CD8-positive, alpha-beta memory T cell (primary cell): ENCODE measurements at regions not wholly inside any gene's neighbourhood (a gene's known extent, or its start where the extent isn't known, plus 50 kb on each side); places are given as distances from the start of the nearest gene placed in this dataset.

Experiments
- CTCF ChIA-PET: fragments of 350-600 bp; sonication (Branson Sonifier 250); formaldehyde crosslinking; loops from one replicate; lab custom pipeline; 2021; ENCODE audit warnings: antibody characterized with exemption; lab: Charles Lee
- POLR2A ChIA-PET: fragments of 350-600 bp; sonication (Branson Sonifier 250); formaldehyde crosslinking; loops from one replicate; lab custom pipeline; 2021; ENCODE audit warnings: antibody characterized with exemption; lab: Charles Lee
- DNase-seq, 5 donors: peaks; one replicate each; pipeline versions ENCODE4 v3.0.0 to v3.0.0-alpha.2; 2020 to 2022; ENCODE audit warnings: mixed read lengths in 1 of 5
- H3K27ac ChIP-seq: one replicate; pipeline ENCODE4 v1.7.0; 2013; ENCODE audit warnings: low read depth, mild to moderate bottlenecking, low read length, moderate library complexity
- H3K27me3 ChIP-seq: 2 replicates; pipeline ENCODE4 v1.7.0; 2013; ENCODE audit warnings: low read length, mild to moderate bottlenecking; ENCODE audit not compliant: insufficient read depth, poor library complexity, severe bottlenecking
- H3K36me3 ChIP-seq: 2 replicates; pipeline ENCODE4 v1.7.0; 2013; ENCODE audit warnings: mild to moderate bottlenecking, low read length, moderate library complexity; ENCODE audit not compliant: insufficient read depth
- H3K4me1 ChIP-seq: 2 replicates; pipeline ENCODE4 v1.7.0; 2013; ENCODE audit warnings: mild to moderate bottlenecking, low read length, moderate library complexity; ENCODE audit not compliant: insufficient read depth
- H3K4me3 ChIP-seq: 2 replicates; pipeline ENCODE4 v1.7.0; 2013; ENCODE audit warnings: mild to moderate bottlenecking, low read length
- H3K9me3 ChIP-seq: 2 replicates; pipeline ENCODE4 v1.7.0; 2013; ENCODE audit warnings: mild to moderate bottlenecking, low read length
- H3K27ac Mint-ChIP-seq, 8 donors: one replicate each; pipeline ENCODE4 v1.8.0; 2020 to 2021; ENCODE audit warnings: mixed read lengths in 8 of 8, mild to moderate bottlenecking in 6 of 8, inconsistent platforms in 3 of 8, moderate library complexity in 3 of 8
- H3K27me3 Mint-ChIP-seq, 2 donors: one replicate each; pipeline ENCODE4 v1.8.0; 2020 to 2021; ENCODE audit warnings: mixed read lengths in 2 of 2, mild to moderate bottlenecking in 1 of 2, moderate library complexity in 1 of 2
- H3K36me3 Mint-ChIP-seq, 3 donors: one replicate each; pipeline ENCODE4 v1.8.0; 2020 to 2021; ENCODE audit warnings: mixed read lengths in 3 of 3, inconsistent platforms in 1 of 3, mild to moderate bottlenecking in 1 of 3
- H3K4me1 Mint-ChIP-seq, 3 donors: one replicate each; pipeline ENCODE4 v1.8.0; 2020 to 2021; ENCODE audit warnings: mixed read lengths in 3 of 3, inconsistent platforms in 1 of 3, mild to moderate bottlenecking in 1 of 3
- H3K4me3 Mint-ChIP-seq, 7 donors: one replicate each; pipeline ENCODE4 v1.8.0; 2020 to 2021; ENCODE audit warnings: mixed read lengths in 7 of 7, mild to moderate bottlenecking in 6 of 7, moderate library complexity in 4 of 7, inconsistent platforms in 2 of 7
- H3K9me3 Mint-ChIP-seq, 5 donors: one replicate each; pipeline ENCODE4 v1.8.0; 2020 to 2022; ENCODE audit warnings: mixed read lengths in 5 of 5, mild to moderate bottlenecking in 3 of 5, moderate library complexity in 2 of 5, inconsistent platforms in 1 of 5

DNA sequence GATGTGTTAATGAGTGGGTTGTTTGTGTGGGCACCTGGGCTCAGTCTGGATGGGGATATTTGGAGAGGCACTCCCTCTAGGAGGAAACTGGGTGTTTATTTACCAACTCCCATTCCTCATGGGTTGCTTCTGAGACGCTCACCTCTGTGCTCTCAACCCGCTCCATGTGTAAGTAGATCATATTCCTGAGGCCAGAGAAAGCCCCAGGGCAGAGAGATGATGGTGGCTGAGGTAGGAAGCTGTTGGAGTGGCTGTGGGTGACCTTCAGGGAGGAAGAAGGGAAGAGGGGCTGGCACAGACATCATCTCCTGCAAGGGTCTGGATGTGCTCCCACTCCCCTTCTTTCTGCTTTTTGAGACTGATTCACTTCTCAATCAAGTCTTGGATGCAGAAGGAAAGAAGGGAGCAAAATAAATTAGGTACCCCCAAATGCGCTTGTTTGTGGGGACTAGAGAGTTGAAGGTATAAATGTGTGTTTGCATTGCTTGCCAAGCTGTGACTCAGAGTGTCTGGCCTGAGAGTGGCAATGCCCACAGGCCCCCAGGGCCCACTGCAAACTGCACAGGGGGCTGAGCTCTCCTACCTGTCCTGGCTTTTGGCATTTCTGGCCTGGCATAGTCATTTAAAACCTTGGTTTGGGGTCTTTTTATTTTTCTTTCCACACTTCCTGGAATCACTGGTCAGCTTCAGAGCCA lies 57.2 kb upstream of the TNP1 start:
- no peaks in the 10 kb centered on the region for H3K4me1 Mint-ChIP-seq
- Histone ChIP-seq H3K4me3 (no peak overlapping the region), H3K9me3 (no peaks in the 10 kb centered on the region), H3K36me3 (no peaks in the 10 kb centered on the region), H3K27ac (no peak overlapping the region), H3K27me3 (no peaks in the 10 kb centered on the region), H3K4me1 (no peaks in the 10 kb centered on the region)
- no peak for DNase-seq
- no peaks in the 10 kb centered on the region for H3K36me3 Mint-ChIP-seq
- no peak overlapping the region for H3K4me3 Mint-ChIP-seq
- CTCF ChIA-PET, result no interaction called here
- H3K27me3 Mint-ChIP-seq, result peaks cover 0 to 3% of the 10 kb centered on the region in 2 donors
- POLR2A ChIA-PET, result no interaction called here
- peaks cover 0 to 7% (median 0%) of the 10 kb centered on the region in 5 donors for H3K9me3 Mint-ChIP-seq
- H3K27ac Mint-ChIP-seq, result no peak overlapping the region

DNA sequence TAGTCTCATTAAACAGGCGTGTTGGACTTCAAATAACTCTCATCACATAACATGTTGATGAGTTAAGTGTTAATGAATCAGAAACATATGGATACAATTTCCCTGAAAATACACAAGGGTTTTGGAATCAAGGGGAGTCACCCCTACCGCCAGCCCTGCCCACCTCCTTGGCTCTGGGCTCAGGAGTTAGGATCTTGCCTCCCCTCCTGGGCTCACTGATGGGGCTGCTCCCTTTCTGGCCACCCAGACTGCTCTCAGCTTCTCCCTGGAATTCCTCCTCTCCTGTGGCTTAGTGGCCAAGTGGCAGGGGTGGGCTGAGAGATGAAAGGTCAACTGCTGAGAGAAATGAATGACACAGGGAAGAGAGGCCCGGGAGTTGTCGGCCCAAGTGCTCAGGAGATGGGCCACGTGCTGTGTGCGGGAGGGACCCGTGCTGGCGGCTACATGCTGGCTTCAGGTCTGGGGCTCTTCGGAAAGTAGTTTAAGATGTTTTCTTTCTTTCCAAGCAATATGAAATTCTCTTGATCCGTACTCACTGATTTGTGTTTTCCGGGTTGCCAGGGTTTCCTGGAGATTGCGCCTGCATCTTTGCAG lies 55.8 kb upstream of the TNP1 start:
- POLR2A ChIA-PET, result no interaction called here

DNA sequence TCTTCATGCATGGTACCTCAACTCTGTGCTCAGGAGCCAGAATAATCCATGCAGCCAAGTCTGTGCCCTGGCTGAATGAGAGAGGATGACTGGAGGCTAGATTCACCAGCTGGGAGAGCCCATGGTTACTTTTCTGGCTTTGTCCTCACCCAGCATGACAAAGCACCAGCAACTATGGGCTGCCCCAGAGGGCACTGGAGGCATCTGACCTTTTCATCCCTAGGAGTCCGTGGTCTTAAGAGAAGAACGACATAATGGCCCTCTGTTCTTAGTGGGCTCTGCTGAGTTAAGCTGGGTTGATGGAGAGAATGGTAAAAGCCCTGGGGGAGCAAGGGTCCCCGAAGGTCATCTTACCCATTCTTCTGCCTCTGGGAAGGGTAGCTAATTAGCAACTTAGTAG lies 54.6 kb upstream of the TNP1 start:
- Histone ChIP-seq H3K9me3 (no peaks in the 10 kb centered on the region), H3K4me3 (no peak overlapping the region), H3K27ac (no peak overlapping the region), H3K27me3 (no peaks in the 10 kb centered on the region), H3K4me1 (no peaks in the 10 kb centered on the region), H3K36me3 (no peaks in the 10 kb centered on the region)
- H3K27ac Mint-ChIP-seq, result no peak overlapping the region
- no peaks in the 10 kb centered on the region for H3K36me3 Mint-ChIP-seq
- peaks cover 0 to 3% of the 10 kb centered on the region in 2 donors for H3K27me3 Mint-ChIP-seq
- H3K4me1 Mint-ChIP-seq, result no peaks in the 10 kb centered on the region
- POLR2A ChIA-PET, result no interaction called here
- no peak overlapping the region for H3K4me3 Mint-ChIP-seq
- no peak for DNase-seq
- peaks cover 0 to 5% (median 0%) of the 10 kb centered on the region in 5 donors for H3K9me3 Mint-ChIP-seq
- CTCF ChIA-PET, result no interaction called here

More for the DNA sequence above, 55.8 kb upstream of the TNP1 start:
- Histone ChIP-seq H3K4me1 (no peaks in the 10 kb centered on the region), H3K4me3 (no peak overlapping the region), H3K27me3 (no peaks in the 10 kb centered on the region), H3K9me3 (no peaks in the 10 kb centered on the region), H3K27ac (no peak overlapping the region), H3K36me3 (no peaks in the 10 kb centered on the region)
- Mint-ChIP-seq H3K4me1 (no peaks in the 10 kb centered on the region), H3K27ac (no peak overlapping the region), H3K4me3 (no peak overlapping the region), H3K9me3 (peaks cover 0 to 5% (median 0%) of the 10 kb centered on the region in 5 donors), H3K36me3 (no peaks in the 10 kb centered on the region), H3K27me3 (peaks cover 0 to 3% of the 10 kb centered on the region in 2 donors)
- no peak for DNase-seq
- CTCF ChIA-PET, result no interaction called here

DNA sequence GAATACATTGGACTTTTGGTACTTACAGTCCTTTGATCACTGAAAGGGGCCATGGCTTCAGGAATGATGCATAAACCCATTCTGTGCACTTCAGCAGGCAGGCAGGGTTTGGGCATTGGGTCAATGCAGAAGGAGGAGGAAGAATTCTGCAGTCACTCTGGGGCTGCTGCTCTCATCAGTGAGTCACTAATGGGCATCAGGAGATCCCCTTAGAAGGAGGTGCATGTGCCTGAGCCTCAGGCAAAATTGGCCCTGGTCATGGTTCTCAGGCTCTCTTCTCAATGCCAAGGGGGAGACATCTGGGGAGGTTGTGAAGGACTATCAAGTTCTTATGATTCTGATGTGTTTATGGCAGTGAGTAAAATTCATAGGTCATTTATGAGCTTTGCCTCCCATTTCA lies 52.0 kb upstream of the TNP1 start:
- peaks cover 0 to under 1% (median 0%) of the 10 kb centered on the region in 5 donors for H3K9me3 Mint-ChIP-seq

DNA sequence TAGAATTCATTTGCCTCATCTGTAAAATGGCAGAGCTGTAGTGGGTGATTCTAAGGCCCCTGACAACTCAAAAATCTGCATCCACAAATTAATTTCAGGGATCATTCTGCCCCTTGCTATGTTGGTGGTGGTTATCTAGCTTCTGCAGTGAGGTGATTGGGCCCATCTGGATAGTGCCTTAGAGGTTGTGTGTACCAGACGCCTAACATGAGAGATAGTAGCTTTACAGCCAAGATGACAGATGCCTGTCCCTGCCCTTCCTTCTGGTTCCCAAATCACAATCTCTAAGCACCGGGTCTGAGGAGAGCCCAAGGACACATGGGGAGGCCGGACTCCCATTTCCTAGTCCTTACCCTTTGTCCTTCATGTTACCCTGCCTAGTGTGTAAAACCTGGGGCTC lies 51.1 kb upstream of the TNP1 start:
- H3K9me3 Mint-ChIP-seq, result no peaks in the 10 kb centered on the region
- no peaks in the 10 kb centered on the region for H3K4me1 Mint-ChIP-seq
- ChIA-PET CTCF (interaction anchor here (1.2 kb wide), 1 partner anchor 12 kb away, joined by 3 read pairs; no protein-coding TSS in a partner anchor), POLR2A (no interaction called here)
- H3K4me3 ChIP-seq, result no peak overlapping the region
- H3K27ac Mint-ChIP-seq, result no peak overlapping the region
- H3K9me3 ChIP-seq, result no peaks in the 10 kb centered on the region
- no peaks in the 10 kb centered on the region for H3K27me3 ChIP-seq
- no peaks in the 10 kb centered on the region for H3K36me3 ChIP-seq
- H3K36me3 Mint-ChIP-seq, result no peaks in the 10 kb centered on the region
- no peak overlapping the region for H3K4me3 Mint-ChIP-seq
- H3K4me1 ChIP-seq, result no peaks in the 10 kb centered on the region
- H3K27me3 Mint-ChIP-seq, result no peaks in the 10 kb centered on the region
- no peak for DNase-seq
- no peak overlapping the region for H3K27ac ChIP-seq

More for the DNA sequence above, 52.0 kb upstream of the TNP1 start:
- Histone ChIP-seq H3K9me3 (no peaks in the 10 kb centered on the region), H3K4me1 (no peaks in the 10 kb centered on the region), H3K27me3 (no peaks in the 10 kb centered on the region), H3K36me3 (no peaks in the 10 kb centered on the region), H3K27ac (no peak overlapping the region), H3K4me3 (no peak overlapping the region)
- Mint-ChIP-seq H3K27me3 (peaks cover 0 to 2% of the 10 kb centered on the region in 2 donors), H3K36me3 (no peaks in the 10 kb centered on the region), H3K4me1 (no peaks in the 10 kb centered on the region), H3K27ac (no peak overlapping the region), H3K4me3 (no peak overlapping the region)
- ChIA-PET POLR2A (no interaction called here), CTCF (interaction anchor here (1.2 kb wide), 1 partner anchor 11 kb away, joined by 3 read pairs; no protein-coding TSS in a partner anchor)
- no peak for DNase-seq

DNA sequence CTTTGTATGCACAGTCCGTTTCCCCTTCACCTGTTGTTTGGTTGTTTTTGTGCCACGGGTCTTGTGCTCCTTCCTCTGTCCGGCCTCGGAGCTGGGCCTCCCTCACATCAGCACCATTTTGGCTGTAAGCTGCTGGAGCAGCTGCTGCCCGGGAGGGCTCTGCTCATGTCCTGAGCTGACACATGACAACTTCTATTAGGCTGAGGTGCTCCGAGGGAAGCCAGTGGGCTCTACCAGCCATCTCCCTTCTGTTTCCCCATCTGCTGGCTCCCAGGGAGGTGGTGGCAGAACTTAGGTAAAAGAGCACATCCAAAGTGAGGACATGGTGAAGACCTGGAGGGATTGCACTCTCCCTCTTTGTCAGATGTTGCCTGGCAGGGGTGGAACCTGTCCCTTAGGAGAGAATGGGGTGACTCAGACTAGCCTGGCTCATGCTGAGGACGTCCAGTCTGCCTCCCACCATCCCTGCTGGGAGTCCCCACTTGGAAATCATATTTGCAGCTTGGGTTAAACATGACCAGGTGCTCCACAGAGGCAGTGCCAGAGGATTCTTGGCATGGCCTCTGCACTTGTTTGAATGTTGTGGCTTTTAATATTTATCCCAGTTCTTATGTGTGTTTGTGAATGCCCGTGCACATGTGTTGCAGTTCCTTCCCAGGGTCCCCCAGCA lies 49.8 kb upstream of the TNP1 start:
- Histone ChIP-seq H3K4me1 (no peaks in the 10 kb centered on the region), H3K9me3 (no peaks in the 10 kb centered on the region), H3K4me3 (no peak overlapping the region), H3K27ac (no peak overlapping the region), H3K27me3 (no peaks in the 10 kb centered on the region), H3K36me3 (no peaks in the 10 kb centered on the region)
- H3K36me3 Mint-ChIP-seq, result no peaks in the 10 kb centered on the region
- H3K4me3 Mint-ChIP-seq, result no peak overlapping the region
- POLR2A ChIA-PET, result no interaction called here
- no peaks in the 10 kb centered on the region for H3K27me3 Mint-ChIP-seq
- no peaks in the 10 kb centered on the region for H3K4me1 Mint-ChIP-seq
- CTCF ChIA-PET, result no interaction called here
- no peak overlapping the region for H3K27ac Mint-ChIP-seq
- DNase-seq, result no peak
- peaks cover 0 to 2% (median 0%) of the 10 kb centered on the region in 5 donors for H3K9me3 Mint-ChIP-seq
